ENCODE measurements at regions not wholly inside any gene's neighbourhood (a gene's known extent, or its start where the extent isn't known, plus 50 kb on each side); places are given as distances from the start of the nearest gene placed in this dataset.
"Not testable (repeated sequence)": the region's sequence is repeated elsewhere in the genome, so short reads cannot be mapped to it uniquely, and the experiment has no call there.

DNA sequence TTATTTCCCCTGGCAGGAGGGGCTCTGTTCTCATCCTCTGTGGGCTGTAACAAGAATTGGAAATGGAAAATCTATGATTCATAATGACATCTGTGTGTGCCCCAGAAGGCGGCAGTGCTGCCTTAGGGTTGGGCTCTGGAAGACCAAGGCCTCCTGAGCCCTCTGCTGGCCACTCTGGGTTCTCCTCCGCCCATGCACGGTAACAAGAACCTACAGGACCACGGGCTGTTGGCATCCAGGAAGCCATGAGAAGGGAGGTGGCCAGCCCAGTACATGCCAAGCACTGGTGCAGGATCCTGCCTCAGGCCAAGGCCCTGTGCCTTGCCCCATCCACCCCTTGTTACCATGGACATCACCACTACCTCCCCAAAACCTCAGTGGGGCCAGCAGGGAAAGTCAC is 454.2 kb downstream of the TP53TG3F start:
- DNase-seq = not testable (repeated sequence)

DNA sequence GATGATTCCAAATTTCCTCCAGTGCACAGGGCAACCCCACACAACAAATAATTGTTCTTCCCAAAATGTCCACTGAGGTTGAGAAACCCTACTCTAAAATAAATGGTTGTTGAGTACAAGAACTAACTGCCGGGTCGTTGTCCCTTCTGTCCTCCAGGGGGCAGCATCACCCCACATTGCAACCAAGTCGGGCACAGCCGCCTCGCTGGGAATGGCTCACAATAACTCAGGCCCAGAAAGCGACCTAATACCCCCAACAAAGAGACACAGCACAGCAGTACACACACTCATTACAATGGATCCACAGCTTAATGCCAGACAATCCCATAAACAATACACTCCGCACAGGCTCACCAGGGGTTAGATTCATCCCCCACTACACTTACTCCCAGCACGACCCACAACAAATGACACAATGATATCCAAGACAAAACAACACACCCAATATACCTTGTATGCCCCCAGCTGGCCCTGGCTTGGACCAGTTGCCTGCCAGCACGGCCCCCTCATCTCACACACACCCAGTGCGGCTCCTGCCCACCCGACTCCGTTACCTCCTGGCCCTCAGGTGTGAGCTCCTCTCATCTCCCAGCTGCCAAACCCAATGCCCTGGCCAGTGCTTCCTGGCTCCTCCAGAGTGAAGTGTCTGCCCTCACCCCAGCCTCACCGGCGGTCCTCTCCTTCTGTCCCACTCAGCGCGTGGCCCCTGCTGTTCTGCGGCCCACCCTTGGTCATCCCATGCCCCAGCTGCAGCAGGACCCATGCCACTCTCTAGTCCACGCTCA is 461.5 kb downstream of the TP53TG3F start:
- peak; percentile 4 for DNase-seq

- DNase-seq = not testable (repeated sequence)
These were observed 463.5 kb downstream of the TP53TG3F start for GRCh38 chr16:33922914-33923313.

- DNase-seq = not testable (repeated sequence)
These were observed 468.6 kb downstream of the TP53TG3F start for GRCh38 chr16:33928026-33928425.

DNA sequence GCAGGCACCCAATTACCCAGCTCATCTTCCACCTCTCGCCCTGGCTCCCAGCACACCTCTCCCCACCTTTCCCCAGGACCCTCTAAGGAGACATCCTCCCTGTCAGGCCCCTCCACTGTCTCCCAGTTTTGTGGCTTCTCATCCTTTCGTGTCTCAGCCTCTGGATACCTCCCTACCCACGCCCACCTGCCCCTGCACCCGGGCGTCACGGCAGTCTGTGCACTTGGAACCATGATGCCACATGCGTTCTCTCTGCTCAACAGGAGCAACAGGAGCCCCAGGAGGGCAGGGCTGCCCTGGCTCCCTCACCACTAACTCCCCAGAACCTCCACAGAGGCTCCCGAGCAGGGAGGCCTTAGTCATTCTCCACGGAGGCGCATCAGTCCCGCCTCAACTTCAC is 472.8 kb downstream of the TP53TG3F start:
- DNase-seq = not testable (repeated sequence)

DNA sequence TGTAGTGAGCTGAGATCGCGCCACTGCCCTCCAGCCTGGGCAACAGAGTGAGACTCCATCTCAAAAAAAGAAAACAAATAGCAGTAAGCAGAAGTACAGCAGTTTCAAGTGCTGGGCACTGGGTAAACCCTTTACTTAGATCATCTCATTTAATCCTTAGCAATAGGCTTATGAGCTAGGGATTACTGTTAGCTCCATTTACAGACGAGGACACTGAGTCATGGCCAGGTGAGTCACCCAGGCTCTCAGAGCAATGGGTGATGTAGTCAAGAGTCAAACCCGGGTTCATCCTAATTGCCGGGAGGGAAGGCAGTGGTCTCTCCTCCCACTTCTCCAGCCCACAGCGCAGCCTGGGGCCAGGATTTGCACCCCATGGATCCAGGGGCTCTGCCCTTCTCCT is 473.6 kb downstream of the TP53TG3F start:
- not testable (repeated sequence) for DNase-seq

DNA sequence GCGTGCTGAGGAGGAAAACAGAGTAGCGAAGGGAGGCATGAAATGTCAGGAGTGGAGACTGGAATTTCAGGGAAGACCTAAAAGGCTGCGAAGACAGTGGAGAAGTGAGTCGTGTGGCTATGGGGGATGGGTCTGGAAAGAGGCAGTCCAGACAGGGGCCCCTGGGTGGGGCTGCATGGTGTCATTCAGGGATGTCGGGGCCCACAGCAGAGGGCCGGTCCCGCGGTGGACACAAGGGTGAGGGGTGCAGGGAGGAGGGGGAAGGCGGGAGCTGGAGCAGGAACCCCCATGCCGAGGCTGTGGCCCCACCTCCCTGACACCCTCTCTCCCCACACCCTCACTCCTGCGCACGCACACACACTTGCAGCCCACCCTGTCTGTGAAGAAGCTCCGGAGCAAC is 476.4 kb downstream of the TP53TG3F start:
- DNase-seq = not testable (repeated sequence)

DNA sequence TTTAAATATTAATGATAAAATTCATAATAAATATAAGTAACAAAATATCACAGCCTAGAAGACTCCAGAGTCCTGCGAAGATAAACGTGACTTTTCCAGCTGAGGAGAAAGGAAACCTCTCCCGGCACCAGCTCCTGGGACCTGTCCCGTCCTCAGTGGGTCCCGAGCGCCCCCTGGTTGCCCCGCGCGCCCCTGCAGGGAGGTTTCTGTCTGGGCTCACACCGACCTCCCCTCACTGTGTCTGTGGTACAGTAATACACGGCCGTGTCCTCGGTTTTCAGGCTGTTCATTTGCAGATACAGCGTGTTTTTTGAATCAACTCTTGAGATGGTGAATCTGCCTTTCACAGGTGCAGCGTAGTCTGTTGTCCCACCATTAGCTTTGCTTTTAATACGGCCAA is 478.7 kb downstream of the TP53TG3F start:
- not testable (repeated sequence) for DNase-seq

DNA sequence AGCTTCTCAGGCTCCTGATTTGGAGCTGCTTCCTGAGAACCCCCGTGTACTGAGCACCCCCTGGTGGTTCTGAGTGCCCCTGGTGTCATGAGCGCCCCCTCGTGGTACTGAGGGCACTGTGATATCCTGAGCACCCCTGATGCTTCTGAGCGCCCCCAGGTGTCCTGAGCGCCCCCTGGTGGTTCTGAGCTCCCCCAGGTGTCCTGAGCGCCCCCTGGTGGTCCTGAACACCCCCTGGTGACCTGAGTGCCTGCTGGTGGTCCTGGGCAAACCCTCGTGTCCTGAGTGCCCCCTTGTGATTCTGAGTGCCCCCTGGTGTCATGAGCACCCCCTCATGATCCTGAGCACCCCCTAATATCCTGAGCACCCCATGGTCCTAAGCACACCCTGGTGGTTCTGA is 502.1 kb downstream of the TP53TG3F start:
- DNase-seq = not testable (repeated sequence)

- DNase-seq = not testable (repeated sequence)
These were observed 506.1 kb downstream of the TP53TG3F start for GRCh38 chr16:33965534-33965933.

GRCh38 chr16:33966855-33967254 is 507.4 kb downstream of the TP53TG3F start:
- not testable (repeated sequence) for DNase-seq

DNA sequence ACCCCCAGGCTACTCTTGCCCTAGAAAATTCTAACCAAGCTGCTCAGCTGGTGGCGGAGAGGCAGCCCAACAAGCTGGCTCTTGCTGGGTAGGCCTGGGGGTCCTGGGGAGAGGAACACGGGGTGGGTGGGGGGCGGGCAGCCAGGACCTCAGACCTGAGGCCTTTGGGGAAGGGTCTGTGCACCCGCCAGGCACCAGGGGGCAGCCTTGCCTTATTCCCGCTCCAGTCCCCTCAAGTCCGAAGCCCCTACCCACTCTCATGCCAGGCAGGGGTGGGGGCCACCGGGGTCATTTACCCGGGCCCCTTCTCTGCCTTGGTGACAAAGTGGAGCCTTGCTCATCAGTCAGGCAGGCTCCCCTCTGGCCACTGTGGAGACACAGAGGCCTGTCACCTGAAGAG is 515.1 kb downstream of the TP53TG3F start:
- not testable (repeated sequence) for DNase-seq

DNA sequence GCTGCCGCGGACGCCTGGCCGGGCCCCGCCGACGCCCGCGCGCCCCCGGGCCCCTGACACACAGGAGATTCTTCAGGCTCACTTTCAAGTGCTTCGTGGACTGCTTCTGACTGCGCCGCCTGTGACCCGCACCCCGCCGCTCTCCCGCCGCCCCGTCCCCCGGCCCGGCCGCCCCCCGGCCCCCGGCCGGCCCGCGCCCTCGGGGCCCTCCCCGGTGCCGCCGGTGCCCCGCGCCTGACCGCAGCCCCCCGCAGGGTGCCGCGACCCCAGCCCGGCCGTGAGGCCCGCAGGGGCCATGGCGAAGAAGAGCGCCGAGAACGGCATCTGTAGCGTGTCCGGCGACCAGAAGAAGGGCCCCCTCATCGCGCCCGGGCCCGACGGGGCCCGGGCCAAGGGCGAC is 516.3 kb downstream of the TP53TG3F start:
- not testable (repeated sequence) for DNase-seq

DNA sequence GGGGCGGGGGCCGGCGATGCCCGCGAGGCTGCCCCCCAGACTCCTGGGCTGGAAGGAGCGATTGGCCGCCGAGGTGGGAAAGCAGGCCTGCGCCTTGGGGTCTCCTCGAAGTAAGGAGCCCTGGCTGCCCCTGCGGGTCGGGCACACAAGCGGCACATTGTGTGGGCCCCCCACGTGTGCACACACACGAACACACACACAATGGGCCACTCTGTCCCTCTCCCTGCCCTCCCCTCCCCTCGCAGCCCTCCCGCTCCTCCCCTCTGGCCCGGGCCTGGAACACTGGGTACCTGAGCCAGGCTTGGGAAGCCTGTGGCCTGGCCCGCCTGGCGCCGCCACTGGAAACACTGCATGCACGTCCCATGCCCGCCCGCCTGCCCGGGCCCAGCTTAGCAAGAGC is 517.1 kb downstream of the TP53TG3F start:
- not testable (repeated sequence) for DNase-seq

GRCh38 chr16:33978784-33979183 is 519.4 kb downstream of the TP53TG3F start:
- not testable (repeated sequence) for DNase-seq

GRCh38 chr16:33979613-33980012 is 520.2 kb downstream of the TP53TG3F start:
- not testable (repeated sequence) for DNase-seq

GRCh38 chr16:33980736-33981135 is 521.3 kb downstream of the TP53TG3F start:
- not testable (repeated sequence) for DNase-seq

DNA sequence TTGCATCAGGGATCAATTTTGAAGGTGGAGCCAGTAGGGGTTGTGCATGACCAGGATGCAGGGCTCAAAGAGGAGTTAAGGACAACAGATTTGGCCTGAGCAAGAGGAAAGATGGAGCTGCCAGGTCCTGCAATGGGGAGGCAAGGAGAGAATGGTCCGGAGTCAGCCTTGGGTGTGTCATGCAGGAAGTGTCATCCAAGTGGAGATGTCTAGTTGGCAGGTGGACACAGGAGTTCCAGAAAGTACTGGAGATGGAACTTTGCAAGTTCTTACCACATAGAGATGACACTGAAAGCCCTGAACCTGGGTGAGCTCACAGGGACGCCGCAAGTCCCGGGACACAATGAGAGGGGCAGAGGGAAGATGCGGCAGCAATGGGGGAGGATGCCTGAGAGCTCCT is 525.0 kb downstream of the TP53TG3F start:
- DNase-seq = not testable (repeated sequence)

DNA sequence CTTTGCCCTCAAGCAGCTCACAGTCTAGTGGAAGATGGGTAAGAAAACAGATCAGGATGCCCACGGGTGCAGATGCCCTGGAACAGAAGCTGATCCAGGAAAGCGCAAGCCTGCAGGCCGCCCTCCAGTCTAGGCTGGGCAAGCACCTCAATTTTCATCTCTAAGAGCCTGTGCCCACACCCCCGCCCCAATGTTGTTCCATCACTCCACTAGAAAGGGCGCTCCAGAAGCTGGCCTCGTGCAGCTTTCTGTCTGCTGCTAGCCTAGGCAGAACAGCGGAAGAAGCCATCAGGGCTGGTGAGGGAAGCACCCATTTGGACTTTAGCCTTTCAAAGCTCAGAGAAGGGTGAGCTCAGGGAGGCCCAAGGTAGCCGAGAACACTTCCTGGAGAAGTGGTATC is 527.1 kb downstream of the TP53TG3F start:
- DNase-seq = not testable (repeated sequence)

GRCh38 chr16:33987348-33987963 is 528.0 kb downstream of the TP53TG3F start:
- not testable (repeated sequence) for DNase-seq

DNA sequence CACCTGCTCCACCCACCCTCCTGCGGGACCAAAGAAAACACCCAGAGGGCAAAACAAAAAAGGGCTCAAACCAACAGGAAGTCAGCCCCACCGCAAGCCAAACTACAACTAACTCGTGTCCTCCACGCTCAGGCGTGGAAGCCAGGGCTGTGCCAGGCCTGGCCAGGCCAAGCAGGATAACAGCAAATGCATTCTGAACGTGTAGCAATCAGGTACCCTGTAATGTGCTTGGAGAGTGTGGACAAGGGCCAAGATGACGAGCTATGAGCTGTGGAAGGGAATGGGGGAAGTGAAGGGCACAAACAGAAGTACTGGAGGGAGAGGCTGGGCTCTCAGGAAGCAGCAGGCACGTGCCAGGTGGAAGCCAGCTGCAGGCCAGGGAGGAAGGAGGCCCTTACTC is 528.6 kb downstream of the TP53TG3F start:
- DNase-seq = not testable (repeated sequence)

DNA sequence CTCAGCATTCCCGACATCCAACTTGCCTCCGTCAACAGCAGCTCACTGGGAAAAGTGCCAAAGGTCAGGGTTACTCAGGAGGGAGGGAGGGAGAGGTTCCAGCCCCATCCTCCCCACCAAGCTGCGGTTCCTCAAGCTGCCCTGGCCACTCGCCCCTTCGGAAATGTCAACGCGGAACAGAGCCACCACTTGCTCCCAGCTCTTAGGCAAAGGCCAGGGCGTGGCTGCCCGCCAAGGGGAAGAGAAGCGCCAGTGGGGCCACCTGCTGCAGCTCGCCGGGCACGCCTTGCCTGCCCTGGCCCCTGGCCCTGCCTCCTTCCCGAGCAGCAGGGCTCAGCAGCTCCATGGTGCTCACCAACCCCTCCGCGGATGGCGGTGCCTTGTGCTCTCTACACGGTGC is 531.1 kb downstream of the TP53TG3F start:
- DNase-seq = not testable (repeated sequence)

DNA sequence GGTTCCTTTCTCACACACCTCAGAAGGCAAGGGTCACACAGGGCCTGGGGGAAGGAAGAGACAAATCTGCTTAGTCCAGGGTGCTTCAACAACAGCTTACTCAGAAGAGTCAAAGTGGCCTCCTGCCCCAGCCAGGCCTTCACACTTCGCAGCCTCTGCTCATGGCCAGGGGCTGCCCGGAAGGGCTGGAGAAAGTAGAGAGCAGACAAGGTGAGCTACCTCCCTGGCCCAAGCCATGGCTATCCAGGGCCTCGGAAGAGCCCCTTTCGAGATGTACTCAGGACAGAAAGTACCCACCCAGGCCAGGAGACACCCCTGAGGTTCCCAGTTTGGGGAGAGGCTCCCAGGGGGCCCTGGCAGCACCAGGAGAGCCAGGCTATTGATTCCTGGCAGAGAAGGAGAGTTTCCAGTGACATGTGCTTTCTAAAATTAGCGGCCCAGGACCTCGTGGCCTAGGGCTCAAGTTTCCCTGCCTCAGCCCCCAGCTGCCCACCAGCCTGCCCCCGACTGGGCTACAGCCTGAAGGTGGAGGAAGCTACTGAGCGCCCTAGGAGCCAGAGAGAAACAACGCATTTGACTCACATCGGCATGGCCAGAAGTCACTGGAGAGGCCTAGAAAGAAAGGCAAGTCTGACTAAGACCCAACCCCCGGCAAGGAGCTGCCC is 533.2 kb downstream of the TP53TG3F start:
- not testable (repeated sequence) for DNase-seq

DNA sequence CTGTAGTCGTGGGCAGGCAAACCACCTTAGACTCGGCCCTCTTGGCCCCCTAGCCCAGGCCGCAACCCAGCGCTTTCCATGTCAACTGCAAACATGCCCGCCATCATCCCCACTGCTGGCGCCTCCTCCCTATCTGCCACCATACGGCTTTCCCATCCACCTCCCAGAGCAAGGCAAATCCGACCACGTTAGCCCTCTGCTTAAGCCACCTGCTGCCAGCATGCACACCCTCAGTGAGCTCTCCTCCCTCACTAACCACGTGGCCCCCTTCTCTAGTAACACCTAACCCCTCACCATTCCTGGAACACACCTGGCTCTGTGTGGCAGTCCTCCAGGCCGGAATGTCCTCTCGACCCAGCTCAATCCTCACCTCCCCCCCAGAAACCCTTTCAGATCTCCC is 534.8 kb downstream of the TP53TG3F start:
- DNase-seq = not testable (repeated sequence)
